Mucosa of descending colon (tissue), 3 donors: ENCODE measurements at regions not wholly inside any gene's neighbourhood (a gene's known extent, or its start where the extent isn't known, plus 50 kb on each side); places are given as distances from the start of the nearest gene placed in this dataset.

Experiments
- ATAC-seq: fragments of 200-7000 bp; cut with Tn5 transposase; one replicate; pipeline ENCODE4 v1.9.1; 2020; ENCODE audit warnings: mild to moderate bottlenecking, moderate library complexity
- DNase-seq, 3 donors: peaks; one replicate each; pipeline ENCODE4 v3.0.0-alpha.2; 2020
- H3K36me3 ChIP-seq: fragments of 200-600 bp; one replicate; pipeline ENCODE4 v1.8.0; 2021; ENCODE audit warnings: low read depth, mild to moderate bottlenecking
- H3K4me1 ChIP-seq: fragments of 200-600 bp; one replicate; pipeline ENCODE4 v1.8.0; 2021; ENCODE audit warnings: low read depth, mild to moderate bottlenecking
- H3K4me3 ChIP-seq: fragments of 200-600 bp; one replicate; pipeline ENCODE4 v1.8.0; 2021; ENCODE audit warnings: mild to moderate bottlenecking
- H3K9me3 ChIP-seq: fragments of 200-600 bp; one replicate; pipeline ENCODE4 v1.8.0; 2021; ENCODE audit warnings: mild to moderate bottlenecking
- CTCF ChIP-seq: fragments of 200-600 bp; IDR thresholded peaks from one replicate; pipeline ENCODE4 v1.8.0; 2022; ENCODE audit warnings: antibody characterized with exemption, mild to moderate bottlenecking
- intact Hi-C, 2 donors: fragments of 100-400 bp; cut with DNase I in 1 of 2; cut with micrococcal nuclease in 1 of 2; formaldehyde crosslinking; loops; one replicate each; pipeline versions ENCODE4 v1.11.0 to v1.11.1; 2022; cut with DNase I, micrococcal nuclease
- donor health status: DM: no; HTN: no; CAD: no; lungs with moderate emphysema.
- donor health status: DM: no; HTN: no; CAD: no.
- donor health status: DM: no; HTN: yes; CAD: no.

- no peaks in the 10 kb centered on the region for H3K4me1 ChIP-seq
- intact Hi-C loops = no loop called here
- H3K36me3 ChIP-seq = no peaks in the 10 kb centered on the region
- DNase-seq = no peak
- ATAC-seq = no peak
- no peak for TF ChIP-seq CTCF
- H3K4me3 ChIP-seq = no peak overlapping the region
- no peaks in the 10 kb centered on the region for H3K9me3 ChIP-seq
Measured at GRCh38 chr10:62464308-62464707, 90.1 kb downstream of the ZNF365 start.

DNA sequence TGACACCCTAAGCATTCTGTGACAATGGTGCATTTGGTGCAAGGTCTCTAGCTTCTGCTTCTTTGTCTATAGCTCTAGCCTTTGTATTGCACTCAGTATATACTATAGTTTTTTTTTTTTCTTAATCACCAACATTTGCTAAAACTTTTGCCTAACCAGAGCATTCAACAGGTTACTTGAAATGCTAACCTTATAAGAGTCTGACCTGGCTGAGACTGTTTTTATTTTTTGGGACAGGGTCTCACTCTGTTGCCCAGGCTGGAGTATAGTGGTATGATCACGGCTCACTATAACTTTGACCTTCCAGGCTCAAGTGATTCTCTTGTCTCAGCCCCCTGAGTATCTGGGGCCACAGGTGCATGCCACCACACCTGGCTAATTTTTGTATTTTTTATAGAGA is 92.4 kb downstream of the ZNF365 start:
- Histone ChIP-seq H3K36me3 (no peaks in the 10 kb centered on the region), H3K4me1 (no peaks in the 10 kb centered on the region), H3K4me3 (no peak overlapping the region), H3K9me3 (no peaks in the 10 kb centered on the region)
- ATAC-seq (no peak), DNase-seq (no peak)
- intact Hi-C loops = no loop called here
- no peak for TF ChIP-seq CTCF

- DNase-seq (no peak), ATAC-seq (no peak)
- Histone ChIP-seq H3K9me3 (no peaks in the 10 kb centered on the region), H3K4me1 (no peaks in the 10 kb centered on the region), H3K4me3 (no peak overlapping the region), H3K36me3 (no peaks in the 10 kb centered on the region)
- intact Hi-C loops = no loop called here
- no peak for TF ChIP-seq CTCF
Measured at GRCh38 chr10:62467527-62467926, 93.4 kb downstream of the ZNF365 start.

DNA sequence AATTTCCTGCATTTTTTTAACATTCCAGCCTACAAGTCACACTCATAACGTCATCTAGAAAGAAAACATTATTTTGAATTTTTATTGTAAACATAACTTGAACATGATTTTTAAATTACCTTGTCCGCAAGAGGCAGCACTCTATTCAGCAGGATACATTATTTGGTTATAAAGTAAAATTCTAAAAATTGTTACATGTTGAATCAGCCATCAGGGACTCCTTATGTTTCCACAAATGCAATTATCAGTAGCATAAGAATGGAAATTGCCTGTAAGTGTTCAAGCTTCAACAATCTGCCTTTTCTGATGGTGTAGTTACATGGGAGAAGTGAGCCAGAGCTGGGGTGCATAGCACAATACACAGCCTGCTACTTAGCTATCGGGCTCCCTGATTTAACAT is 97.5 kb downstream of the ZNF365 start:
- DNase-seq (no peak), ATAC-seq (no peak)
- TF ChIP-seq CTCF = no peak
- no peak overlapping the region for H3K4me3 ChIP-seq
- no peaks in the 10 kb centered on the region for H3K9me3 ChIP-seq
- intact Hi-C loops = no loop called here
- no peaks in the 10 kb centered on the region for H3K4me1 ChIP-seq
- no peaks in the 10 kb centered on the region for H3K36me3 ChIP-seq

DNA sequence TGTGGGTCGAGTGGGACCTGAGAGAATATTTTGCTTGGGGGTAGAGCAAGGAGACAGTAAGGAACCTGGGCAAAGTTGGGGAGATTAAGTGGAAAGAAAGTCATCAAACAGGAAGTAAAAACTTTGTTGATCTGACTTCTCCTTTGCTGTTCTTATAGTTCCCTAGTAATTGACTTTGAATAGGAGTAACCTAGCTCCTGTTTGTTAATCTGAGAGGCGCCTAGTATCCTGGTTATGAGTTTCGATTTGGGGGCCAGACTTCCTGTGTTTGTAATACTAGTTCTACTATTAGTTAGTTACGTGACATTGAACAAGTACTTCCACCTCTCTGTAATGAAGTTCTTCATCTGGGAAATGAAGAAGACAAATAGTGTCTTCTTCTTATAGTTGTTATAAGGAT is 99.1 kb downstream of the ZNF365 start:
- Histone ChIP-seq H3K4me1 (no peaks in the 10 kb centered on the region), H3K4me3 (no peak overlapping the region), H3K36me3 (no peaks in the 10 kb centered on the region), H3K9me3 (no peaks in the 10 kb centered on the region)
- TF ChIP-seq CTCF = no peak
- intact Hi-C loops = no loop called here
- DNase-seq (no peak), ATAC-seq (no peak)

GRCh38 chr10:62475551-62475950 is 101.4 kb downstream of the ZNF365 start:
- DNase-seq (no peak), ATAC-seq (no peak)
- no peak overlapping the region for H3K4me3 ChIP-seq
- H3K4me1 ChIP-seq = no peaks in the 10 kb centered on the region
- no peaks in the 10 kb centered on the region for H3K9me3 ChIP-seq
- intact Hi-C loops = no loop called here
- TF ChIP-seq CTCF = no peak
- H3K36me3 ChIP-seq = no peaks in the 10 kb centered on the region
